HepG2 (cell line): ENCODE measurements at regions not wholly inside any gene's neighbourhood (a gene's known extent, or its start where the extent isn't known, plus 50 kb on each side); places are given as distances from the start of the nearest gene placed in this dataset.

ENCODE experiments used
- ATAC-seq: fragments of 200-7000 bp; cut with Tn5 transposase; 3 replicates; pipeline ENCODE4 v1.9.1; 2020; ENCODE audit warnings: mild to moderate bottlenecking, moderate library complexity
- BruUV-seq: library from RNA; stranded (reverse); fragments of 400-500 nt; replicated peaks from 2 replicates; lab custom pipeline; 2021; lab: Mats Ljungman, UMichigan
- CTCF ChIA-PET: fragments of 300-600 bp; formaldehyde crosslinking; extraction: SDS; loops from one replicate; lab custom pipeline; 2021; ENCODE audit warnings: low total read pairs, inconsistent platforms, low intra/inter-chr PET ratio; lab: Yijun Ruan, JAX
- POLR2A ChIA-PET: fragments of 350-600 bp; sonication (Branson Sonifier 250); formaldehyde crosslinking; loops from one replicate; lab custom pipeline; 2020; ENCODE audit warnings: antibody characterized with exemption, inconsistent platforms; lab: Yijun Ruan, JAX
- DNase-seq: peaks from one replicate; pipeline ENCODE4 v3.0.0-alpha.2; 2015; ENCODE audit warnings: low spot score
- FAIRE-seq: peaks from 3 replicates; lab custom pipeline; 2011; peaks lifted over from hg19 to GRCh38; lab: Jason Lieb, UNC
- H2AFZ ChIP-seq: one replicate; pipeline ENCODE4 v1.6.1; 2011; ENCODE audit warnings: low read length, inconsistent platforms
- H3K27ac ChIP-seq: fragments of 300-600 bp; 3 replicates; pipeline ENCODE4 v1.8.0; 2011; ENCODE audit warnings: mixed run types, mild to moderate bottlenecking, mixed read lengths, low read length, inconsistent platforms; ENCODE audit not compliant: insufficient read depth; ENCODE audit errors: extremely low read length
- H3K27me3 ChIP-seq, 2 experiments: fragments of 200-600 bp in 1 of 2; 2 replicates in 1 of 2; 3 replicates in 1 of 2; pipeline versions ENCODE4 v1.6.0 to v1.8.0; 2011; ENCODE audit warnings: low read length in 2 of 2, mild to moderate bottlenecking in 2 of 2, moderate library complexity in 2 of 2, inconsistent platforms in 1 of 2; ENCODE audit not compliant: insufficient read depth in 2 of 2, control insufficient read depth in 1 of 2
- H3K36me3 ChIP-seq, 2 experiments: fragments of 200-600 bp in 1 of 2; replicated peaks in 1 of 2; 2 replicates in 1 of 2; 3 replicates in 1 of 2; pipeline versions ENCODE4 v1.5.1 to v1.8.0; 2011; ENCODE audit warnings: low read length in 2 of 2, inconsistent platforms in 1 of 2; ENCODE audit not compliant: insufficient read depth in 2 of 2, control insufficient read depth in 1 of 2
- H3K4me1 ChIP-seq: 2 replicates; pipeline ENCODE4 v1.5.1; 2012; ENCODE audit warnings: low read length, inconsistent platforms; ENCODE audit not compliant: insufficient read depth
- H3K4me2 ChIP-seq: 2 replicates; pipeline ENCODE4 v1.6.0; 2011; ENCODE audit warnings: low read depth, low read length, inconsistent platforms
- H3K4me3 ChIP-seq, 3 experiments: fragments of 200-600 bp in 1 of 3; sonication (generic), shearing (Covaris generic) in 1 of 3; replicated peaks in 1 of 3; 2 replicates each; pipeline ENCODE4 v1.5.1; 2011 to 2016; ENCODE audit warnings: low read length in 3 of 3, inconsistent platforms in 2 of 3, low read depth in 2 of 3, mild to moderate bottlenecking in 2 of 3, control low read depth in 1 of 3, mixed read lengths in 1 of 3; ENCODE audit not compliant: insufficient read depth in 1 of 3
- H3K79me2 ChIP-seq: one replicate; pipeline ENCODE4 v1.6.1; 2011; ENCODE audit warnings: low read length, inconsistent platforms; ENCODE audit not compliant: insufficient read depth
- H3K9ac ChIP-seq: 2 replicates; pipeline ENCODE4 v1.6.0; 2011; ENCODE audit warnings: mild to moderate bottlenecking, low read depth, low read length, inconsistent platforms; ENCODE audit not compliant: insufficient read depth
- H3K9me3 ChIP-seq: 2 replicates; pipeline ENCODE4 v1.5.1; 2012; ENCODE audit warnings: mild to moderate bottlenecking, low read length
- H4K20me1 ChIP-seq: 2 replicates; pipeline ENCODE4 v1.6.0; 2011; ENCODE audit warnings: inconsistent platforms, mild to moderate bottlenecking, low read length, moderate library complexity; ENCODE audit not compliant: insufficient read depth
- ELF1 ChIP-seq: sonication (generic); formaldehyde crosslinking; IDR thresholded peaks from 2 replicates; pipeline ENCODE4 v1.4.0; 2020; ENCODE audit warnings: missing genetic modification reagents
- HMG20A ChIP-seq: IDR thresholded peaks from 2 replicates; pipeline ENCODE4 v1.6.1; 2016; ENCODE audit warnings: borderline replicate concordance
- KDM2A ChIP-seq: sonication (generic); formaldehyde crosslinking; IDR thresholded peaks from 2 replicates; pipeline ENCODE4 v1.4.0; 2020; ENCODE audit warnings: low read depth, missing genetic modification reagents, borderline replicate concordance
- KLF11 ChIP-seq: IDR thresholded peaks from 2 replicates; pipeline ENCODE4 v1.6.1; 2016; ENCODE audit warnings: missing compliant biosample characterization
- NCOA5 ChIP-seq: sonication (generic); formaldehyde crosslinking; IDR thresholded peaks from 2 replicates; pipeline ENCODE4 v1.4.0; 2020; ENCODE audit warnings: missing genetic modification reagents
- ZSCAN30 ChIP-seq: sonication (generic); formaldehyde crosslinking; IDR thresholded peaks from 2 replicates; pipeline ENCODE4 v1.5.0; 2020; ENCODE audit warnings: mild to moderate bottlenecking, missing genetic modification reagents
- WGBS: methylation state at CpG from one replicate; pipeline ENCODE4 v1.1.6; 2017; ENCODE audit warnings: low lambda C conversion rate; 5-methylcytosine and 5-hydroxymethylcytosine counted together
- in situ Hi-C: cut with HindIII; loops from 2 replicates; pipeline ENCODE4 v1.10.0; 2017; ENCODE audit warnings: low pct_unique_long_range_greater_than_20kb; ENCODE audit not compliant: extremely low pct_ligation_motif_present
- intact Hi-C: fragments of 100-400 bp; cut with micrococcal nuclease; formaldehyde crosslinking; loops from one replicate; pipeline ENCODE4 v1.10.0; 2022; ENCODE audit not compliant: unreplicated experiment
- TF ChIP-seq, protein P1 (sequence below): IDR thresholded peaks from 2 replicates; pipeline ENCODE4 v1.6.1; 2016; ENCODE audit warnings: low read depth
- TF ChIP-seq, protein P2 (sequence below): sonication (generic); formaldehyde crosslinking; IDR thresholded peaks from 2 replicates; pipeline ENCODE4 v1.5.0; 2020; ENCODE audit warnings: missing genetic modification reagents, mild to moderate bottlenecking, borderline replicate concordance

DNA sequence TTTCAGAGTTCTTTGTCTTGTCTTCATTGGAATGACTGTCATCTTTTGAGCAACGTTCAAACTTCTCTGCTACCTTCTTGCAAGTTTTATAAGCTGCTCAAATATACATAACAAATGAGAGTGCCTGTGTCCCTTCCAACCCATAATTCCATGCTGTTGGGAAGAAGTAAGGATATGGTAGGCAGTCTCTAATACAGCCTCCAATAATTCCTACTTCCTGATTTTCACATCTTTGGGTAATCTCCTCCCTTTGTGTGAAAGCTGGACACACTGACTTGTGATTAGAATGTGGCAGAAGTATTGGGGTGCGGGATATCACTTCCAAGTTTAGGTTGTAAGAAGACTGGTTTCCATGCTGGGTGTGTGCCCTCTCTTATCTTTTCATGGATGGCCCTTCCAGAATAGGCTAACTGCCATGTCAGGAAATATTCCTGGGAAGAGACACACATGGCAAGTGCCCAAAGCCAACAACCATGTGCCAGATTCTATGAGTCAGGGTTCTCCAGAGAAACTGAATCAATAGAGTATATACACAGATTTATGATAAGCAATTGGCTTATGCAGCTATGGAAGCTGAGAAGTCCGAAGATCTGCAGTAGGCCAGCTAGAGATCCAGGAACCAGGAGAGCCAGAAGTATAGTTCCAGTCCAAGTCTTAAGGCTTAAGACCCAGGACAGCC, 531.3 kb downstream of the NTRK2 start (continued):
- TF ChIP-seq, protein P1, sequence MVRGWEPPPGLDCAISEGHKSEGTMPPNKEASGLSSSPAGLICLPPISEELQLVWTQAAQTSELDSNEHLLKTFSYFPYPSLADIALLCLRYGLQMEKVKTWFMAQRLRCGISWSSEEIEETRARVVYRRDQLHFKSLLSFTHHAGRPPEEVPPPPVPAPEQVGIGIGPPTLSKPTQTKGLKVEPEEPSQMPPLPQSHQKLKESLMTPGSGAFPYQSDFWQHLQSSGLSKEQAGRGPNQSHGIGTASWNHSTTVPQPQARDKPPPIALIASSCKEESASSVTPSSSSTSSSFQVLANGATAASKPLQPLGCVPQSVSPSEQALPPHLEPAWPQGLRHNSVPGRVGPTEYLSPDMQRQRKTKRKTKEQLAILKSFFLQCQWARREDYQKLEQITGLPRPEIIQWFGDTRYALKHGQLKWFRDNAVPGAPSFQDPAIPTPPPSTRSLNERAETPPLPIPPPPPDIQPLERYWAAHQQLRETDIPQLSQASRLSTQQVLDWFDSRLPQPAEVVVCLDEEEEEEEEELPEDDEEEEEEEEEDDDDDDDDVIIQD (CRISPR knock-in tag), result no peak
- TF ChIP-seq ZSCAN30 (no peak), ELF1 (CRISPR knock-in tag) (no peak), NCOA5 (CRISPR knock-in tag) (no peak), HMG20A (CRISPR knock-in tag) (no peak)
- TF ChIP-seq, protein P2, sequence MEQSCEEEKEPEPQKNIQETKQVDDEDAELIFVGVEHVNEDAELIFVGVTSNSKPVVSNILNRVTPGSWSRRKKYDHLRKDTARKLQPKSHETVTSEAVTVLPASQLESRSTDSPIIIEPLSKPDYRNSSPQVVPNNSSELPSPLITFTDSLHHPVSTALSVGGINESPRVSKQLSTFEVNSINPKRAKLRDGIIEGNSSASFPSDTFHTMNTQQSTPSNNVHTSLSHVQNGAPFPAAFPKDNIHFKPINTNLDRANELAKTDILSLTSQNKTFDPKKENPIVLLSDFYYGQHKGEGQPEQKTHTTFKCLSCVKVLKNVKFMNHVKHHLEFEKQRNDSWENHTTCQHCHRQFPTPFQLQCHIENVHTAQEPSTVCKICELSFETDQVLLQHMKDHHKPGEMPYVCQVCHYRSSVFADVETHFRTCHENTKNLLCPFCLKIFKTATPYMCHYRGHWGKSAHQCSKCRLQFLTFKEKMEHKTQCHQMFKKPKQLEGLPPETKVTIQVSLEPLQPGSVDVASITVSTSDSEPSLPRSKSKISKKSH (CRISPR knock-in tag), result no peak

DNA sequence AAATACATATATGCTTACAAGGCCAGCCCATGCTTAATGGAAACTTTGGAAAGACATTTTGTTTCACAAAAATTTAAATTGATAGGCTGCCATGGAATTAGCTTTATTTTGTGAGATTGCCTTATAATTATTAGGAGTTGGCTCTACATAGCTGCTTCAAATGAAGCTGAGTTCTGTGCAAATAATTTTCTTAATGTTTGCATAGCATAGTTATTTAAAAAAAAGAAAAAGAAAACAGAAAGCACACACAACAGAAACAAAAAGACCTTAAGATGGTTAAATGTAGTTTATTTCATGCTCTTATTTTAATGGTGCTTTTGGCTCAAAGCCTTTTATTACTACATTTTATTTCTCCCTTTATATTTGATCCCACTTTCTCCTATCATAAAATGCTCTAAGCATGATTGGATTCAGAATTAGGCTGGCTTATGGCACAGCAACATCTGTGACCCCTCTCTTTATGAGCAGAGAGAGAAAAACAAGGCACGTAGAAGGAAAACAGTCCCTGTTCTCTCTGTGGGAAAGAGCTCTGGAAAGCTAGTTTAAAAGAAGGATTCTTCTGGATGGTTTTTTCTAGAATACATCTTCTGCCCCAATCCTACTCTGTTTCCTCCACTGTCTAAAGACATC, 530.5 kb downstream of the NTRK2 start:
- no TSS peak for BruUV-seq
- no peaks in the 10 kb centered on the region for H3K36me3 ChIP-seq
- H3K79me2 ChIP-seq, result no peaks in the 10 kb centered on the region
- 3% methylated on average over 1 of the region's 1 CpG for WGBS
- H4K20me1 ChIP-seq, result no peaks in the 10 kb centered on the region
- H3K4me2 ChIP-seq, result no peak overlapping the region
- in situ Hi-C loops, result no loop called here
- H3K27ac ChIP-seq, result no peak overlapping the region
- TF ChIP-seq KLF11 (CRISPR knock-in tag) (no peak), KDM2A (CRISPR knock-in tag) (no peak)
- TF ChIP-seq, all 625 proteins: peak for 0
- intact Hi-C loops, result no loop called here
- no peak overlapping the region for H3K4me3 ChIP-seq
- H2AFZ ChIP-seq, result no peak overlapping the region
- DNase-seq (no peak), FAIRE-seq (no peak), ATAC-seq (no peak)
- ChIA-PET POLR2A (no interaction called here), CTCF (no interaction called here)
- H3K9ac ChIP-seq, result no peak overlapping the region
- H3K9me3 ChIP-seq, result no peaks in the 10 kb centered on the region
- H3K27me3 ChIP-seq, result no peaks in the 10 kb centered on the region
- no peaks in the 10 kb centered on the region for H3K4me1 ChIP-seq
